GM04503 (cell line): ENCODE measurements at regions not wholly inside any gene's neighbourhood (a gene's known extent, or its start where the extent isn't known, plus 50 kb on each side); places are given as distances from the start of the nearest gene placed in this dataset.
"Not testable (repeated sequence)": the region's sequence is repeated elsewhere in the genome, so short reads cannot be mapped to it uniquely, and the experiment has no call there.

Source experiments
- DNase-seq: peaks from one replicate; pipeline ENCODE4 v3.0.0-alpha.2; 2012; ENCODE audit warnings: low read depth

GRCh38 chr11:116043857-116044256, 539.6 kb upstream of the CADM1 start:
- no peak for DNase-seq

GRCh38 chr11:116043059-116043458, 538.8 kb upstream of the CADM1 start:
- not testable (repeated sequence) for DNase-seq

GRCh38 chr11:116042146-116042545, 537.9 kb upstream of the CADM1 start:
- no peak for DNase-seq

GRCh38 chr11:116037861-116038260, 533.6 kb upstream of the CADM1 start:
- DNase-seq = no peak

GRCh38 chr11:116035977-116036376, 531.8 kb upstream of the CADM1 start:
- no peak for DNase-seq

GRCh38 chr11:116033931-116034553, 529.8 kb upstream of the CADM1 start:
- DNase-seq = no peak

GRCh38 chr11:116030697-116031331, 526.6 kb upstream of the CADM1 start:
- no peak for DNase-seq

- DNase-seq = not testable (repeated sequence)
Observed at GRCh38 chr11:116028506-116028905, 524.3 kb upstream of the CADM1 start.

- DNase-seq = no peak
Observed at GRCh38 chr11:115999437-115999836, 495.2 kb upstream of the CADM1 start.

GRCh38 chr11:115996808-115997188, 492.6 kb upstream of the CADM1 start:
- no peak for DNase-seq

- no peak for DNase-seq
Observed at GRCh38 chr11:115996125-115996807, 492.1 kb upstream of the CADM1 start.

- no peak for DNase-seq
Observed at GRCh38 chr11:115993590-115993989, 489.4 kb upstream of the CADM1 start.

- no peak for DNase-seq
Observed at GRCh38 chr11:115990004-115990447, 485.8 kb upstream of the CADM1 start.

- DNase-seq = no peak
Observed at GRCh38 chr11:115985896-115986295, 481.7 kb upstream of the CADM1 start.

- DNase-seq = no peak
Observed at GRCh38 chr11:115984228-115984627, 480.0 kb upstream of the CADM1 start.

- no peak for DNase-seq
Observed at GRCh38 chr11:115982666-115983065, 478.5 kb upstream of the CADM1 start.

GRCh38 chr11:115981814-115982471, 477.7 kb upstream of the CADM1 start:
- DNase-seq = no peak

GRCh38 chr11:115981104-115981481, 476.9 kb upstream of the CADM1 start:
- no peak for DNase-seq

- DNase-seq = no peak
Observed at GRCh38 chr11:115980337-115981103, 476.3 kb upstream of the CADM1 start.

GRCh38 chr11:115974703-115975102, 470.5 kb upstream of the CADM1 start:
- DNase-seq = no peak

GRCh38 chr11:115967203-115967602, 463.0 kb upstream of the CADM1 start:
- not testable (repeated sequence) for DNase-seq
